Right renal cortex interstitium (tissue), 3 donors: ENCODE measurements at regions not wholly inside any gene's neighbourhood (a gene's known extent, or its start where the extent isn't known, plus 50 kb on each side); places are given as distances from the start of the nearest gene placed in this dataset.
"Not testable (repeated sequence)": the region's sequence is repeated elsewhere in the genome, so short reads cannot be mapped to it uniquely, and the experiment has no call there.

Source experiments
- DNase-seq, 3 donors: peaks; one replicate each; pipeline ENCODE4 v3.0.0-alpha.2; 2013; ENCODE audit warnings: low read depth in 3 of 3, low spot score in 2 of 3

DNA sequence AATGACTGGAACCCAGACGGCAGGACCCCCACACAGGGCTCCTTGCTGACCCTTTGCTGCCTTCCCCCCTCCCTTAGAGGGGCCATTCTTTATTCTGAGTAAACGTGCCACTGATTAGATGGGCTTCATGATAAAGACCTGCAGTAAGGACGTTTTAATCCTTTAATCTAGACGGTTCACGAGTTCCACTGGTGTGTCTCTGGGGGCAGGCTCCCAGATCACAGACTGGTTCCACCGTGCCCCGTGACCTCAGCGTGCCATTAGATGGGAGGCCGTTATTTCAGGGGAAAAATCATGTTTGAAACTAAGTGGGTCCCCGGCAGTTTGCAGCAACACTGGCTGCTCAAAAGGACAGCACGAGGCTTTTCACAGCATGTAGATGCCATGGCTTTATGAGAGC, 246.9 kb upstream of the PLGLB2 start:
- not testable (repeated sequence) for DNase-seq

DNA sequence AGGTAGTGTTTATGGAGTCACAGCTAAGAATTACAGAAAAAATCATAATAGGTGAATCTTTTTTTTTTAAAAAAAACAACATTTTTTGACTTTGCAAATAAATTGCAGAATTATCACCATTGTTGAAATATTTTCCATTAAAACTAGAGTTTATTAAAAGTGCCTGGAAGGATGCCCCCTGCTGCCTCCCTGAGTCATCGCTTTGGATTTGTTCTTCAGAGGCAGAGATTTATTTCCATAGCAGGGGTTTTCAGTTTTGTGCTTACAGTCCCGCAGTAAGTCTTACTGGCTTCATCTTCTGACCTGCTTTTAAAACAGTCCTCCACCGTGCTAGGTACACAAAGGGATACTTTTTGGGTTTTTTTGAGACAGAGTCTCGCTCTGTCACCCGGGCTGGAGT, 244.9 kb upstream of the PLGLB2 start:
- not testable (repeated sequence) for DNase-seq

DNA sequence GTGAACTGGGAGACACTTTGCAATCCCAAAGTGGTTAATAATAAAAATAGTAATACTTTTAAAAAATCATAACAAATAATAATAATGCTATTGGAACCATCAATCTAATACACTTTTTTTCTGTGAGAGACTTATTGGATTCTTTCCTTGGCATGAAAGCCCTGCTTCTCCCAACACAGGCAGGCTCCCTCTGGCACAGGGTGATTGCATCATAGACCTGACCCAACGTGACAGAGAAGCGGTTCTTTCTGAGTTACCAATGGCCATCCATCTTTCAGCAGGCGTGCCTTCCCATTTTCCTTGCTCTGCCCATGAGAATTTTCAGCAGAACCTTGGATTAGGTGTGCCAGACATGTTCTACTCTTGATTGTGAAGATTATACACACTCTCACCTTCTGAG, 242.6 kb upstream of the PLGLB2 start:
- DNase-seq: not testable (repeated sequence)

DNA sequence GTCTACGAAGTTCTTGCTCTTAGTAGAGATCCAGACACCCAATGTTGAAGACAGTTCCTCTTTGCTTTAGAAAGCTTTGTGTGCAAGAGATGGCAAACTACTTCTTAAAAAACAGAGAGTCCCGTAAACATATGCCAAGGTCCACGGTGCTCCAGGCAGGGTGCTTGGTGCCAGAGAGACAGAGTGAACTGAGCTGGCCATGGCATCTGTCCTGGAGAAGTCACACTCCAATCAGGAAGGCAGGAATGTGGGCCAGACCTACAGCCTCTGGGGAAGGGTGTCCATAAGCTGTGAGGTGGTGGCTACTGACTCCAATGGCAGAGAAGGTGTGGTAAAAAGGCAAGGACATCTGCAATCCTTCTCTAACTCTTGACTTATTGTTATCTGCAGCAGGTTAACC, 242.0 kb upstream of the PLGLB2 start:
- DNase-seq: not testable (repeated sequence)

DNA sequence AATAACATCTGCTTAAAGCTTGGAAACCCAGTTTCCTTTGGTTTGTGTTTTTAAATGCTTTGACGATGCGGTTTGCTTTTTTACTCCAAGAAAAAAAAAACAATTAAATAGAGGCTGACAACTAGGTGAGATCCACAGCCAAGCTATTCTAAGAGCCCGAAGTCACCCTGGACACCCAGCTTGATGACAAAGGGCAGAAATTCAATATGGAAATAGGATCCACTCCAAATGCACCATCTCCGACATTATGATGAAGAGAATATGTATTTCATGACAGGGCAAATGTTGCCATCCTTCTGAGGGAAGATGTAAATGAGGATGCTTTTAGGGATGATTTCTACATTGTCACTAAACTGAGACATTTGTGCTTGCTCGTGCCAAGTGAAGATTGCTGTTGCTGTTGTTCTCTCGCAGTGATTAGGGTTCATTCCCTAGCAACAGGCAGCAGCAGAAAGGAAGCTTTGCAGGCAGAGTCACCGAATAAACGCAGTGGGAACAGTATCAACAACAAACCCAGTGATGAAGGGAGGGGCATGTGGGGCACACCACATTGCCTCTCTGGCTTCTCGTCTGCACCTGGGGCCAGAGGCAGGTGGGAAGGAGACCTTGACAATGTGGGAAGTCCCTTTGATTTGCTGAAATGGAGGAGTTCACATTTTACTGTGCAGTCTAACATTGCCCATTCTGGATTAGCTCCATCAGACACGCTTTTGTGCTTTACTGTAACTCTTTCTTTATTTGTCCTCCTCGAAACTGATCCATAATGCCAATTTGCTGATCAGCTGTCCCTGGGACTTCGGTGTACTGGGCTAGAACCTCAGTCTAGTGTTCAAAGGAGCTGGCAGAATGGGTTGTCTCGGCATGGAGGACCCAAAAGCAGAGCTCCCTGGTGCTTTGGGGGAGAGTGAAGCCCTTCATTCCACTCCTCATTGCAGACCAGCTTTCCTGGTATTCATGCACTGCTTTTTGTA, 240.2 kb upstream of the PLGLB2 start:
- DNase-seq: not testable (repeated sequence)

DNA sequence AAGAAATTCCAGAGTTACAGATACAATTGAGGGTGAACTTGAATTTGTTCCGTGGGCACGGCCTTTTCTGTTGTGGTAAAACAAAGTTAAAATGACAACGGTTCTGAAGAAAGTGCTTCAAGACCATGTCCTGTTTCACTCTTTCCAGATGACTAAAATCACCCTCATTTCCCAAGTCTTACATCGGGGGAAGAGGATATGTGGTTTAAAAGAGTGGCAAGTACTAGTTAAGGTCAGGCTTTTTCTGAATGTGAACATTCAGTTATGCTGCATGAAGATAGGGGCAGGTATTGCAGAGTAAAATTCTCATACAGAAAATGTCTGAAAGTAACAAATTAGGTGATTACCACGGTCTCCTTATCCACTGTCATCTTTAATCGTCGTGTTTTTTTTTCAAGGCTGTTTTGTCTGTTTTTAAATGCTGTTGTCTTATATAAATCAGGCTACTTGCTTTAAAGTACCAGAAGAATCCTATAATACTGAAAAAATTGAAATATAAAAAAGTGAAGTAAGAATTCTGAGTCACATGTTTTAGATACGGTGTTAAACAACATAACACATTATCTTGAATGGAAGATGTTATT, 236.6 kb upstream of the PLGLB2 start:
- not testable (repeated sequence) for DNase-seq

DNA sequence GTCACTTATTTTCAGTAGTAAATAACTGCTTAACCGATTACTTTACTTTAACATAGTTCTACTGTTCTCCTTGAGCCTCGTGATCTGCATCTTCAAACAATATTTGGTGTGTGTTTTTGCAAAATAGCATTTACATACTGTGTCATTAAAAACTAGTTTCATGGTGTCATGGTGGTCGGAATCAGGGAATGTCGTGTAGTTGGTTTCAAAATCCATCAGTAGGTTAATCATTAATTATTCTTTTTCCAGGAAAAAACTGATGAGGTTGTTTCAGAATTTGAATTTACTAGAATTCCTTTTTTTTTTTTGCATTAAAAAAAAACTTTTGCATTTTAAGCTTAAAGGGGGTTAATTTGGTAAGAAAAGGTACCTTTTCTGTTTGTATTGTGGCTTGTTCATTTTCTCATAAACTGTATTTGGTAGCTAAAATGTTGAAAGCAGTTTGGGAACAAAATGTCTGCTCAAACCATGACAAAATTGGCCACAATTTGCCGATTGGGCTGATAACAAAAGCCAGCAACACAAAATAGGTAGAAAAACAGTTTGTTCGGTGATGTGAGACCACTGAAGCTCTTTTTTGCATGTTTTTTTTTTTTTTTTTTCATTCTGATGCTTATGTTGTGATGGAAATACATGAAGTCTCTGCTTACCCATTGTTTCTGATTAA, 234.9 kb upstream of the PLGLB2 start:
- not testable (repeated sequence) for DNase-seq

DNA sequence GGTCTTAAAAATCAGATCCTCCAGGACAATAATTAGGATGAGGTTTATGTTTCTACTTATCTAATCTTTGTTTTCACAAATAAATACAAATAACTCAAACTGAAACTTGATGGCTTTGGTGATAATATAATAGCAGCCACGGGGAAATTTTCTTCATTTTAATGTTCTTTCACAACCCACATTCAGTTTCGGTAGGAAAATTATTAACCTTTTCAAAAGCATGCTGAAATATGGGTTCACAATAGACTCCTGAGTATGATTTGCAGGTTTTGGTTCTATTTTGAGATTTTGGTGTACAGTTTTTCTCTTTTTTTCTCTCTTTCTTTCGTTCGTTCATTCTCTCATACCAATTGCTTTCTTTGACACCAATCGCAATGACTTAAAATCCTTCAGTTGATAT, 233.9 kb upstream of the PLGLB2 start:
- DNase-seq: not testable (repeated sequence)

DNA sequence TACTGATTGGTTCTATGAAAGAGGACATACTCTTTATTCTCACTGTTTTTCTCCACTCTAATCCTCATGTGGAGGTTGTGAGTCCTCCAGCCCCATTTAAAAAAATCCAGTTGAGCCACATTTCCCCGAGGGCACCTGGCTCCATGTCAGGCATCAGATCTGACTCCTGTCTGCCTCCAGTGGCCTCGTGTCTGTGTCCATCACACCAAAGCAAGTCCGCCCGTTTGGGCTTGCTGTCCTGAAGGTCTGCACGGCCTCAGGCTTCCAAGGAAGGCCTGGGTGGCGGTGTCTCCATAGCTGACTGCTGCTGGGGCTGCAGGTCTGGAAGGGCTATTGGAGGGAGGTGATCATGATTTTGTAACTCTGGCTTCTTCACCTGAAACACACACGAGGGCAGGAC, 233.4 kb upstream of the PLGLB2 start:
- DNase-seq: not testable (repeated sequence)

DNA sequence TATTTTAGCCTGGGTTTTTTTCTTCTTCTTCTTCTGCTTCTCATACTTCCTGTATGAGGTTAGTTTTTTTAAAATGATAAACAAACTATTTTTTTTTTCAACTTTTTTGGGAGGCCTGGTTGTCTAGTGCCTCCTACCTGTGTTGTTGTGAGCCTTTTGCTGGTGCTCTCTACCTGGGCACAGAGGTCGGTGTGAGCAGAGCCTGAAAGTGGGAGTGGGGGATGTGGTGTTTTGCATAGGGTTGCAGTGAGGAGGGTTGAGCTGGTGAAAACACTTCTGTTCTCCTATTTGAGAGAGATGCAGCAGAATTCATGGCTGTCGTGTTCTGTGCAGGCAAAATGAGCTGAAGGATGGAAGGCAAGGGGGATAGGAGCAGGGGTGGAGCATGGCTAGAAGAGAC, 232.7 kb upstream of the PLGLB2 start:
- DNase-seq: not testable (repeated sequence)

DNA sequence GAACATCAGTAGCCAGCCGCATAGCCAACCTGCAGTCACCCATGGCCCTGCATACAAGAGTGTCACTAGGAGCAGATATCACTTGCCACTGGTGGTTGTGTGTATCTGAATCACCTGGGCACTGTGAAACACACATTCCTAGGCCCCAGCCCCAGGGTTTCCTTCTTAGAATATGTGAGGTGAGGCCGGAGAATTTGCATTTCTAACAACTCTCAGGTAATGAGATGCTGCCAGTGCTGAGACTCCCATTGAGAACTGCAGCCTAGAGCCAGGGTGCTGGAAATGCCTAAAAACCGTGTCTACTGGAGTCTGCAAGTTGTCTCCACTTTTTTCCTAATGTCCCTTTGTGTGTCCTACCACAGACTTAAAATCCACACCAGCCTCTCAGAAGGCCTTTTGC, 232.0 kb upstream of the PLGLB2 start:
- DNase-seq: not testable (repeated sequence)

DNA sequence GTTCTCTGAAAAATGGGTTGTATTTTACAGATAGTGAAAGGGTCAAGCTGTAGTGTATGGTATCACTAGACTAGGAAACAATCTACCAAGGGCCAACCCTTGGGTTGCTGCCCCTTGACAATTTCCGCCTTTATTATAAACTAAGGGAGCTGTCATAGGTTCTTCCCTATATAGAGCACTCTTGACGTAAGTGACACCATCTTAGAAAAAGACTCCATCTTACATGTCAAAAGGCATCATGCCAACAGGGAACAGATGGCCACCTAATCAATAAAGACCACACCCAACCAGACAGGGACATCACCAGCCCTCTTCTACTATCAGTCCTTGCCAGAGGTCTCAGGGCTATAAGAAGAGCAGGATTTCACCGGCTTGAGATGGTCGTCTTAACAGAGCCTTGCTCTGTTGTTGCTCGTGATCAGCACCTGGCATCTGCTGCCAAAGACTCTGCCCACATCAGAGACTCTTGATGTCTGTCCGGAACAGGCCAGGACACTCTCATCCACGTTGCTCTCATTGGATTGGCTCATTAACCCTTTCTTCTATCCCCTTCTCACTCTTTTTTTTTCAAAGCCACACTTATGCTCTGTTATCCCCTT, 231.4 kb upstream of the PLGLB2 start:
- not testable (repeated sequence) for DNase-seq

DNA sequence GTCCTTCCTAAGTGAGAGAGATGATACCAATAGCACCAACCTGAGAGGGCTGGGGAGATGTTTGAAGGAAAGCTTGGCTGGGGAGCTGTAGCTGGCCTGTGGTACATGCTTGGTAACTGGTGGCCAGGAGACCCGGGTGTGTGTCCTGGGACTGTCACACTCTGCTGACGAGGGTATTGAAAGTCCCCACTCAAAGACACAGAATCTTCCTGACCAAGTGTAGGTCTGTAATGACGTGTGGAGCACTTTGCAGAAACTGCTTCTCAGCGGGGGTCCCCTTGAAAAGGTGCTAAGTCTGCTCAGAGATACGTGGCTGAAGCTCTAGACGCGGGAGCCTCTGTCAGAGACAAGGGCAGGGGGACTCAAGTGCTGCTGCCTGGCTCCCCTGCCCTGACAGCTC, 230.4 kb upstream of the PLGLB2 start:
- DNase-seq: not testable (repeated sequence)

DNA sequence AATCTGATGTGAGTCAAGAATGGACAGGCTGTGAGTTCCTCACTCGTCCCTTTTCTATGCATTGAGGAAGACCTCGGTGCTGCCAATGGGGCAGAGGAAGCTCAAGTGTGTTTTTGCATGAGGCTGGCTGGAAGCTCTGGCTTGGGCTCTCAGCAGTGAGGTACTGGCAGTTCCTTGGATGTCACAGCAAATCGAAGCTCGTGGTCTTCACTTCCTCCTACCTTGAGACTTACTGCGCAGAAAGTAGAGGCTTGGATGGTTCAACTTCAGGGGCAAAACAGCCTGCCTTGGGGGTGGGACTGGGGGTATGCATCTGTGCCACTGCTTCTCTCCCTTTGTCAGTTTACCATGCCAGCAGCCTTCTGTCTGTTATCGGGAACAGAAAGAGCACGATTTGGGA, 229.8 kb upstream of the PLGLB2 start:
- DNase-seq: not testable (repeated sequence)

DNA sequence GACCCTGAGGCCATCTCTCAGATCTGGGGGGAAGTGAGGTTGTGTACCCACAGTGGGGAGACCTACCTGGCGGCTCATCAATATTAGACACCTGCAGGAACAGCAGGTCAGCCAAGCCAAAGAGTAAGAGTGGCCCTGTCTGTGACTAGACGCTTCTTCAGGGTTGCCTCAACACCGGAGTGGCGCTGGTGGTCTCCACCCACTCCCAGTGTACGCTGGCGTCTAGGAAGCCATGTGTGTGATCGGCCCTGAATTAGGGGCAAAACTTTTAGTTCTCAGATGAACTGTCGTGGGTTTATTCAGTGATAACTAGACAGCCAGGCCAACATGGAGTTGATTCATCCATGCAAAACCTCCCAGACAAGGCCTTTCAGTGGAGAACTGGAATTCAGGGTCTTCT, 229.3 kb upstream of the PLGLB2 start:
- not testable (repeated sequence) for DNase-seq

DNA sequence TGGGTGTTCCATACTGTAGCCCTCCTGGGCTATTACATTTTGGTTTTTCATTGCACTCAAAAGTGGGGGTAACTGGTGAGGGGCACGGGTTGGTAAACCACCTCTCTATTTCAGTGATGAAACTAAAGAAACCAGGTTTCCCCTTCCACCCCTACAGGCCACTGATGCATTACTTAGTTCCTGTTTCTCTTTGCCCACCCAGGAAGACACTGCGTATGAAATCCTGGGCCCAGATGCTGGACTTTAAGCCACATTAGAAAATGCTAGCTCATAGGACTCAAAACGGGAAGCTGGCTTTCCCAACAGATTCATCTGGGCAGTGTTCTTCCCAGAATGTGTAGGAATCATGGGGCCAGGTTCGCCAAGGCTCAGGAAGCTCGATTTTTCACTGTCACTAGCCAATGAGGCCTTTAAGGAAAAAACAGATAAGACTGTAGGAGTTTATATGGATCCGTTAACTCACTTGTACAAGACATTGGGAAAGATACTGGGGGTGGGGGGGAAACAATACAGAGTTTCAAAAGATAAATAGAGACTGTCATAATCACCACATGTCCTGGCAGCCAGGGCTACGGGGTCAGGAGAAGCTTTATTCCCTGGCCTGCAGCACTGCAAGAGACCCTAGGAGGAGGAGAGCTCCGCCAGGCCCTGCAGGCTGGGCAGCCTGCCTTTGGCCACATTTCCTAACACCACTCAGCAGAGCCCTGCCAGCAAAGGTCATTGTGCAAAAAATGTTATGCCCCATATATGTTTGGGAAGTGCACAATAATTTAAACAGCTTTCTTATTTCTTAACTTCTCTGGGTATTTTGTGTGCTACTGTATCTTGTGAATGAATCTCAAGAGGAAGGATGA, 228.5 kb upstream of the PLGLB2 start:
- not testable (repeated sequence) for DNase-seq

DNA sequence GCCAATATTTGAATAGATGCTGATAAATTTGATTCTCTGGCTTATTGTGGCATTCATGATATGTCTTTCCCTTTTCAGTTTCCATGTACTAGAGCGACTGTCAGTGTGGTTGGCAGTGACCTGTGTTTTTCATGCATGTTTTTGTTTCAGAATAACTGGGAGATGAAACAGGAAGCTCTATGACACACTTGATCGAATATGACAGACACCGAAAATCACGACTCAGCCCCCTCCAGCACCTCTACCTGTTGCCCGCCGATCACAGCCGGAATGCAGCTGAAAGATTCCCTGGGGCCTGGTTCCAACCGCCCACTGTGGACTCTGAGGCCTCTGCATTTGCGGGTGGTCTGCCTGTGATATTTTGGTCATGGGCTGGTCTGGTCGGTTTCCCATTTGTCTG, 226.8 kb upstream of the PLGLB2 start:
- DNase-seq: not testable (repeated sequence)

DNA sequence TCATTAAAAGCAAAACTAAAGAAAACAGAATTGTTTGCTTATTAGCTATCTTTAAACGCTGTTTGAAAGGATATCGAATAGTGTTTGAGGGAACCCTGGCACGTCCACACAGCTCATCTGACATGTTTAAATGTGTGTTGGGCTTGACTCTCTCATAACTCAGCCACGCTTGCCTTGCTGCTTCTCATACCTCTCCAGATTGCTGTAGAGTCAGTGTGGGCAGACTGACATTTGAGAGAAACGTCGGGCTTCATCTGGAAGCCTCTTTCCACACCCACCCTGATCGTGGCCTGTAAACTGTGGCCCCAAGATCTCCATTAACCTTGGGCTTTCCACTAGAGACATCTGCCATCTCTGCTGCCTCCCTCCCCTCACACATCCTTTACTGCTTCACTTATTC, 226.4 kb upstream of the PLGLB2 start:
- not testable (repeated sequence) for DNase-seq

DNA sequence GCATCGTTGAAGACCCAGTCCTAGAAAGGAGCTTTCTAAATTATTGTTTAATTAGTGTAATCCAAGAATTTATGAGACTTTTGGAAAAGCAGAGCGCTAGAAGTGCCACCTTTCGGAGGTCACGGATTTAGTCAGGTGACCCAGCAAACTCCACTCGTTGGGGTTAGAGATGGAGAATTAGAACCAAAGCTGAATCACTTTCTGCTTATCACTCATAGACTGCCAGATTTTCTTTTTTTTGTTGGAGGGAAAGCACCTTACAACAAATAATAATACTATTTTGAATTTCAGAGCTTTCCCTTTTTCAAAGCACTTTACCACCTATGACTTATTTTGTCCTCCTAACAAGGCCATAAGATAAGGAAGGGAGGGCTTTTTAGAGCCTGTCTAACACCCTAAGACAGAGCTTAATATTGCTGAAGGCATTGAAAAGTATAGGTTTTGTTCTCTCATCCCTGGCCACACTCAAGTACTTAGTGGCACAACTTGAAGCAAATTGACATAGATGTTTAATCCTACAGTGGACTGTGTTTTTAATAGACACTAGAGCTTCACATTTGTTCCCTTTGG, 223.2 kb upstream of the PLGLB2 start:
- DNase-seq: not testable (repeated sequence)
